ENCODE measurements at regions not wholly inside any gene's neighbourhood (a gene's known extent, or its start where the extent isn't known, plus 50 kb on each side); places are given as distances from the start of the nearest gene placed in this dataset.

DNA sequence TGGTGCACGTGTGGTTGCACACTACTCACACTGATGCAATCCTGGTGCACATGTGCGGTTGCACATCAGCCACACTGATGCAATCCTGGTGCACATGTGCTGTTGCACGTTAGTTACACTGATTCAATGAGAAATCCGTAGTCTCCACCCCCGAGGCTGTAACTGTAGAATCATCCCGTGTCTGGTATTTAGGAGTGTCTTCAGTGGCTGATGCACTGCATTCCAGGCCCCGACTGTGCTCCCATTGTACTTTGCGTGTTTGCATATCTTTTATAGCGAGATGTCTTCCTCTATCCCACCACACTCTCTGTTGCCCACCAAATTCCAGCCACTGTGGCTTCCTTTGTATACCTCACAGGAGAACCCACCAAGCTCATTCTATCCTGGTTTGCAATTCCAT lies 87.8 kb upstream of the MTHFD1L start (continued):
- no peak for TF ChIP-seq MLX (CRISPR knock-in tag; IDR thresholded peaks at IDR 0.05)
- TF ChIP-seq, protein P1, sequence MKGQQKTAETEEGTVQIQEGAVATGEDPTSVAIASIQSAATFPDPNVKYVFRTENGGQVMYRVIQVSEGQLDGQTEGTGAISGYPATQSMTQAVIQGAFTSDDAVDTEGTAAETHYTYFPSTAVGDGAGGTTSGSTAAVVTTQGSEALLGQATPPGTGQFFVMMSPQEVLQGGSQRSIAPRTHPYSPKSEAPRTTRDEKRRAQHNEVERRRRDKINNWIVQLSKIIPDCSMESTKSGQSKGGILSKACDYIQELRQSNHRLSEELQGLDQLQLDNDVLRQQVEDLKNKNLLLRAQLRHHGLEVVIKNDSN (CRISPR knock-in tag; IDR thresholded peaks at IDR 0.05) = no peak
- TF ChIP-seq ZNF512 (CRISPR knock-in tag; IDR thresholded peaks at IDR 0.05; ENCODE audit: borderline replicate concordance) = no peak
- TF ChIP-seq ERG (CRISPR knock-in tag; IDR thresholded peaks at IDR 0.05) = no peak
- no peak for TF ChIP-seq ZNF263 (CRISPR knock-in tag; IDR thresholded peaks at IDR 0.05; ENCODE audit: low read depth)
- no peak for TF ChIP-seq NR3C1 (CRISPR knock-in tag; conservative IDR thresholded peaks at IDR 0.05; ENCODE audit: low read depth)
- TF ChIP-seq, protein P2, sequence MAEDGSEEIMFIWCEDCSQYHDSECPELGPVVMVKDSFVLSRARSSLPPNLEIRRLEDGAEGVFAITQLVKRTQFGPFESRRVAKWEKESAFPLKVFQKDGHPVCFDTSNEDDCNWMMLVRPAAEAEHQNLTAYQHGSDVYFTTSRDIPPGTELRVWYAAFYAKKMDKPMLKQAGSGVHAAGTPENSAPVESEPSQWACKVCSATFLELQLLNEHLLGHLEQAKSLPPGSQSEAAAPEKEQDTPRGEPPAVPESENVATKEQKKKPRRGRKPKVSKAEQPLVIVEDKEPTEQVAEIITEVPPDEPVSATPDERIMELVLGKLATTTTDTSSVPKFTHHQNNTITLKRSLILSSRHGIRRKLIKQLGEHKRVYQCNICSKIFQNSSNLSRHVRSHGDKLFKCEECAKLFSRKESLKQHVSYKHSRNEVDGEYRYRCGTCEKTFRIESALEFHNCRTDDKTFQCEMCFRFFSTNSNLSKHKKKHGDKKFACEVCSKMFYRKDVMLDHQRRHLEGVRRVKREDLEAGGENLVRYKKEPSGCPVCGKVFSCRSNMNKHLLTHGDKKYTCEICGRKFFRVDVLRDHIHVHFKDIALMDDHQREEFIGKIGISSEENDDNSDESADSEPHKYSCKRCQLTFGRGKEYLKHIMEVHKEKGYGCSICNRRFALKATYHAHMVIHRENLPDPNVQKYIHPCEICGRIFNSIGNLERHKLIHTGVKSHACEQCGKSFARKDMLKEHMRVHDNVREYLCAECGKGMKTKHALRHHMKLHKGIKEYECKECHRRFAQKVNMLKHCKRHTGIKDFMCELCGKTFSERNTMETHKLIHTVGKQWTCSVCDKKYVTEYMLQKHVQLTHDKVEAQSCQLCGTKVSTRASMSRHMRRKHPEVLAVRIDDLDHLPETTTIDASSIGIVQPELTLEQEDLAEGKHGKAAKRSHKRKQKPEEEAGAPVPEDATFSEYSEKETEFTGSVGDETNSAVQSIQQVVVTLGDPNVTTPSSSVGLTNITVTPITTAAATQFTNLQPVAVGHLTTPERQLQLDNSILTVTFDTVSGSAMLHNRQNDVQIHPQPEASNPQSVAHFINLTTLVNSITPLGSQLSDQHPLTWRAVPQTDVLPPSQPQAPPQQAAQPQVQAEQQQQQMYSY (CRISPR knock-in tag; IDR thresholded peaks at IDR 0.05) = no peak
- TF ChIP-seq, protein P3, sequence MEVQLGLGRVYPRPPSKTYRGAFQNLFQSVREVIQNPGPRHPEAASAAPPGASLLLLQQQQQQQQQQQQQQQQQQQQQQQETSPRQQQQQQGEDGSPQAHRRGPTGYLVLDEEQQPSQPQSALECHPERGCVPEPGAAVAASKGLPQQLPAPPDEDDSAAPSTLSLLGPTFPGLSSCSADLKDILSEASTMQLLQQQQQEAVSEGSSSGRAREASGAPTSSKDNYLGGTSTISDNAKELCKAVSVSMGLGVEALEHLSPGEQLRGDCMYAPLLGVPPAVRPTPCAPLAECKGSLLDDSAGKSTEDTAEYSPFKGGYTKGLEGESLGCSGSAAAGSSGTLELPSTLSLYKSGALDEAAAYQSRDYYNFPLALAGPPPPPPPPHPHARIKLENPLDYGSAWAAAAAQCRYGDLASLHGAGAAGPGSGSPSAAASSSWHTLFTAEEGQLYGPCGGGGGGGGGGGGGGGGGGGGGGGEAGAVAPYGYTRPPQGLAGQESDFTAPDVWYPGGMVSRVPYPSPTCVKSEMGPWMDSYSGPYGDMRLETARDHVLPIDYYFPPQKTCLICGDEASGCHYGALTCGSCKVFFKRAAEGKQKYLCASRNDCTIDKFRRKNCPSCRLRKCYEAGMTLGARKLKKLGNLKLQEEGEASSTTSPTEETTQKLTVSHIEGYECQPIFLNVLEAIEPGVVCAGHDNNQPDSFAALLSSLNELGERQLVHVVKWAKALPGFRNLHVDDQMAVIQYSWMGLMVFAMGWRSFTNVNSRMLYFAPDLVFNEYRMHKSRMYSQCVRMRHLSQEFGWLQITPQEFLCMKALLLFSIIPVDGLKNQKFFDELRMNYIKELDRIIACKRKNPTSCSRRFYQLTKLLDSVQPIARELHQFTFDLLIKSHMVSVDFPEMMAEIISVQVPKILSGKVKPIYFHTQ (CRISPR knock-in tag; IDR thresholded peaks at IDR 0.05) = no peak
- TF ChIP-seq JAZF1 (CRISPR knock-in tag; IDR thresholded peaks at IDR 0.05) = no peak

DNA sequence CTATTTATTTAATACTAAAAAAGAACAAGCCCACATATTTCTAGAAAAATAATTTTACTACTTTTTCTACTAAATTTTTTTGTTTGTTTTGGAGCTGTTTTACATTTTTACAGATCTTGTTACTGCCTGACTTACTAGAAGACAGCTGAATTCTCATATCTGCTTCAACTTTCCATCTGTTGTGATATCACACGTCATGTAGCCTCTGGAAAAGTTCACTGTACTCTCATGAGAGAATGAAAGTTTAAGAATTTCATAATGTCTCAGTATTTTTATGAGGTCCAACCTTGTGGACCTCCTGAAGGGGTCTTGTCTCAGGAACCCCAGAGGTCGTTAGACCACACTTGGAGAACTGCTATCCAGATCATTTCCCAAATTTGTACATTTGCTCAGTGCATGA lies 81.7 kb upstream of the MTHFD1L start:
- TF ChIP-seq EMX1 (CRISPR knock-in tag; IDR thresholded peaks at IDR 0.05) (no peak), SP1 (CRISPR knock-in tag; conservative IDR thresholded peaks at IDR 0.05) (no peak), ZBTB21 (CRISPR knock-in tag; IDR thresholded peaks at IDR 0.05; ENCODE audit: borderline replicate concordance) (no peak), TEAD1 (CRISPR knock-in tag; IDR thresholded peaks at IDR 0.05) (no peak), FOXJ3 (CRISPR knock-in tag; IDR thresholded peaks at IDR 0.05; ENCODE audit: borderline replicate concordance) (no peak), E2F1 (CRISPR knock-in tag; IDR thresholded peaks at IDR 0.05) (no peak), GABPB1 (CRISPR knock-in tag; IDR thresholded peaks at IDR 0.05) (no peak), NR1H2 (CRISPR knock-in tag; IDR thresholded peaks at IDR 0.05) (no peak), MYBL2 (CRISPR knock-in tag; IDR thresholded peaks at IDR 0.05) (no peak), MLX (CRISPR knock-in tag; IDR thresholded peaks at IDR 0.05) (no peak), ZNF138 (CRISPR knock-in tag; conservative IDR thresholded peaks at IDR 0.05) (no peak), ZNF671 (CRISPR knock-in tag; IDR thresholded peaks at IDR 0.05) (no peak), ZNF263 (CRISPR knock-in tag; IDR thresholded peaks at IDR 0.05; ENCODE audit: low read depth) (no peak), SOX15 (CRISPR knock-in tag; IDR thresholded peaks at IDR 0.05) (no peak), OVOL2 (CRISPR knock-in tag; IDR thresholded peaks at IDR 0.05; ENCODE audit: borderline replicate concordance) (no peak)
- TF ChIP-seq, protein P4, sequence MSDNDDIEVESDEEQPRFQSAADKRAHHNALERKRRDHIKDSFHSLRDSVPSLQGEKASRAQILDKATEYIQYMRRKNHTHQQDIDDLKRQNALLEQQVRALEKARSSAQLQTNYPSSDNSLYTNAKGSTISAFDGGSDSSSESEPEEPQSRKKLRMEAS (CRISPR knock-in tag; IDR thresholded peaks at IDR 0.05) = no peak
- no peaks in the 10 kb centered on the region for H3K9me3 Mint-ChIP-seq
- POLR2A ChIA-PET = no interaction called here
- ATAC-seq (no peak), DNase-seq (ENCODE audit: low spot score) (no peak)
- no peak overlapping the region for H3K4me3 Mint-ChIP-seq
- no peaks in the 10 kb centered on the region for H3K27me3 Mint-ChIP-seq (ENCODE audit: low read depth)
- no peak overlapping the region for H3K27ac Mint-ChIP-seq
- H3K36me3 Mint-ChIP-seq = no peaks in the 10 kb centered on the region
- CTCF ChIA-PET = no interaction called here
- 0 out of 2 replicates have a peak, but pooled peaks cover 2% of the 10 kb centered on the region for H3K4me1 Mint-ChIP-seq
